ENCODE measurements at regions not wholly inside any gene's neighbourhood (a gene's known extent, or its start where the extent isn't known, plus 50 kb on each side); places are given as distances from the start of the nearest gene placed in this dataset.

DNA sequence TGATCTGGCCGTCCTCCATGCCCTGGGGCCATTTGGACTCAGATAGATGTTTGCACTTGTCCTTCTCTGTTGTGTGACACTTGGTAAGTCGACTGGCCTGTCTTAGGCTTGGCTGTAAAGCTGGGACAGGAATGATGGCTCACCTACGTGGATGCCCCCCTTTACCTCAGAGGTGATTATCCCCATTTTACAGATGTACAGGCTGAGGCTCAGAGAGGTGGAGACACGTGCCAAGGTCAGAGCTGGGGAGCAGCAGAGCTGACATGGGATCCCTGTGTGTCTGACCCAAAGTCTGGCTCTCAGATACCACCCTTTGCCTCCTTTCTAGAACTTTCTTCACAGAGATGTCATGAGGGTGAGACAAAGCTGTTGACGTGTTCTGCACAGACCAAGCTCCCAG, 71.3 kb upstream of the CIBAR2 start:
- TF ChIP-seq EZH2 (IDR thresholded peaks at IDR 0.05) (no peak), POLR2AphosphoS5 (IDR thresholded peaks at IDR 0.05; ENCODE audit: borderline replicate concordance, low read depth, low read length) (no peak)
